GM18873 (cell line): ENCODE measurements at regions not wholly inside any gene's neighbourhood (a gene's known extent, or its start where the extent isn't known, plus 50 kb on each side); places are given as distances from the start of the nearest gene placed in this dataset.
"Not testable (repeated sequence)": the region's sequence is repeated elsewhere in the genome, so short reads cannot be mapped to it uniquely, and the experiment has no call there.

ENCODE experiments used
- ATAC-seq: cut with Tn5 transposase; IDR thresholded peaks from one replicate; pipeline ENCODE4 v1.9.1; 2021; ENCODE audit warnings: mild to moderate bottlenecking, moderate library complexity, moderate number of reproducible peaks; ENCODE audit not compliant: unreplicated experiment, low FRiP score

DNA sequence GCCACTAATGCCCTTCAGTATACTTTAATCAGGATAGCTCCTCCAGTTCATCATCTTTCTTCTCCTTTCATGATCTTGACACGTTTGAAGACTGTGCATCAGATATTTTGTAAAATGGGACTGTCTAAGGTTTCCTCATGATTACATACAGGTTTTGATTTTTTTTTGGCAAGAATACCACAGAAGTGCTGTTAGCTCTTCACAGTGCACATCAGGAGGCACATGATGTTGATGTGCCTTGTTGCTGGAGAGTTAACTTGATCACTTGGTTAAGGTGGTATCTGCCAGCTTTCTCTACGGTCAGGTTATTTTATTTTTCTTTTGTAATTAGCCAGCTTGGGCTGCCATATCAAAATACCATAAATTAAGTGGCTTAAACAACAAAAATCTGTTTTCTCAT, 128.6 kb upstream of the IVNS1ABP start:
- no peak for ATAC-seq

DNA sequence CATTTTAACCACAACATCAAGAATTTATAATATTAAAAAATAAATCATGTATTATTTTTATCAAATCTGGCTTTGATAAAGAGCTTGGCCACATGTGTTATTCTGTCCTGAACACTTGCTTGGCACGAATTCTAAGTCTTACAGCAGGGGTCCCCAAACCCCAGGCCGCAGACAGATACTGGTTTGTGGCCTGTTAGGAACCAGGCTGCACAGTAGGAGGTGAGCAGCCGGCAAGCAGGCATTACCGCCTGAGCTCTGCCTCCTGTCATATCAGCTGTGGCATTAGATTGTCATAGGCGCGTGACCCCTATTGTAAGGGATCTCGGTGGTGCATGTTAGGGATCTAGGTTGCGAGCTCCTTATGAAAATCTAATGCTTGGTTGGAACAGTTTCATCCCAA, 127.6 kb upstream of the IVNS1ABP start:
- no peak for ATAC-seq

DNA sequence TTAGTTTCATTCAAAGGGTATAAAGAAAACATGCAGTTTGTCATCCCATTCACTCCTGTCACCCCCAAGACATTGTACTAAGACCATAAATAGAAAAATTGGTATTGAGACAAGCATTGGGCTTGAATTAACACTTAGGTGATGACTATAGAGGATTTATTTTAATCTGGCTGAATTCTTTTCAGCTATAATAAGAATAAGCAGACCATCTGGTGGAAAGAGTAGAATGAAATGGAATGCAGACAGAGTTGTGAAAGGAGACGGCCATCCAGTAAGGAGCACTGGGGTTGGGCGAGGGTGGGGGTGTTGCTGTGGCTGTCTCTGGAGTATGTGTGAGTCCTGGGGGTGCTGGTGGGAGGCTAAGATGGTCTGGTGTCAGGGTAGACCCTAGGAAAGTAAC, 125.0 kb upstream of the IVNS1ABP start:
- ATAC-seq, result no peak

DNA sequence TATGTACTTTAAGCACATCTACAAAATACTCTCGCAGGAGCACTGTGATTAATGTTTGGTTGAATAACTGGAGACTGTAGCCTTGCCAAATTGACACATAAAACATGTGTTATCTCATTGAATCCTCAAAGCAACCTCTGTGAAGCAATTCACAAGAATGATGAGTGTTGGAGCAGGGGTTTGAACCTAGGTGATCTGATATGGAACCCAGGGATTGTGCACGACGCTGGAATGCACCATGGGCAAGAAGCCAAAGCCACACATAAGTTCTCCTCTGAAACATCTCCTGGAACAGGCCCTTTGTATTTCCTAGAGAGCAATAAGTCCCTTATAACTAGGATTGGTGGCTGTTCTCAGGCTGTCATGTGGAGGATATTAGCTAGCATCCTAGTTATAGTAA, 124.6 kb upstream of the IVNS1ABP start:
- ATAC-seq, result no peak

DNA sequence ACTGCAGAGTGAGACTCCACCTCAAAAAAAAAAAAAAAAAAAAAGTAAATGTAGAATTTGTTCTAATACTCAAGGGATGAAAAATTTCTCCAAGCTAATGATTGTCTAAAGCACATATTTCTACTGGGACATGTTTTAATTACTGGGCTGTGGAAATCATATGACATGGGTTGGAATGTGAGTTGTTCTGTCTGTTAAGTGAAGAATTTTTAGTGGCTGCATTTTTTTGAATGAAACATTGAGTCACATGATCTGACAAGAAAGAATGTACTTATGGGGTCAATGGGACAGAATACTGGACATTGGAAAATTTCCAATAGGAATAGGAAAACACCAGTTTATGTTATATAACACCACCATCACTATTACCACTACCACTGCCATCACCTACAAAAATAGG, 123.8 kb upstream of the IVNS1ABP start:
- ATAC-seq, result no peak

DNA sequence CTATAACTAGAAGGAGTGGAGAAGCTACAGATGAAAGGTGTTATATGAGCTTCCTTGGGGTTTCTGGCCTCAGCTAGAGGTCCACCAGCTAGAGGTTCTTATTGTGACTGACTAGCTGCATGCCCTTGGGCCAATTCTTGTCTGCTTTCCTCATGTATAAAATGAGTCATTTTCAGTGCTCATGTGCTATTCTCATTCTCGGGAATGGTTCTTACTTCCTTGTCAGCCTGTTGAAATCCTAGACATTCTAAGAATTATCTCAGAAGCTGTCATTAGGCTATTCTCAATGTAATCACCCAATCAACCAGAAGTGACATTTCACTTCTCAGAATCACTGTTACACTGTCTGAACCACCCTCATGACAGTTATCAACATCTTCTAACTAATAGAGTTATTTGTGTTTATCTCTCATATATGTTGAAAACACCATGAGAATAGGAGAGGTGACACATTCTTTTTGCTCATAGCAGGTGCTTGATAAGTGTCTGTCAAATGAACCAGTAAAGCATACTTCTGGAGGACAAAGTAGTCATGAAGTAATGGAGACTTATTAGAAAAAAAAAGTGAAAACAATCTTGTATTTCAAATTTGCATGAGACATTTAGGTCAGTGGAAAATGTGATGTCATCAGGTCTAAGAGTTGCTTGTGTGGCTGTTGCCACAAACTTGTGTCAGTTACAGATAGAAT, 122.8 kb upstream of the IVNS1ABP start:
- peak; percentile 57 for ATAC-seq

DNA sequence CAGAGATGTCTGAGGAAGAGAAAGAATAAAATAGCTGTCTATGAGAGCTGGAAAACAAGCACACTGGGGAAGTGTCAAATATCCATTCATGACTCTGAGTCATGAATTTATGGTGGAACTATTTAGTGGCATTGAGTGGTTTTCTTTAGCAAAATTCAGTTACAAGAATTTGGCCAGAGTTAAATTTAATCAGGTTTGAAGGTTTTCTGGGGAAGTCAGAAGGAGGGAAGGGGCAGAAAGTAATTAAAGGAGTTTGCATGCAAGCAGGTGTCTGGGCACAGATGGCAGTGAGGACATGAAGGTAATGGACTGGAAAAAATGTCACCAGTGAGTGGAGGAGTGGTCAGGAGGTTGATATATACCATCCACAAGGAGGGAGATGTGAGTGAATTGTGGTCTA, 121.9 kb upstream of the IVNS1ABP start:
- ATAC-seq, result no peak

DNA sequence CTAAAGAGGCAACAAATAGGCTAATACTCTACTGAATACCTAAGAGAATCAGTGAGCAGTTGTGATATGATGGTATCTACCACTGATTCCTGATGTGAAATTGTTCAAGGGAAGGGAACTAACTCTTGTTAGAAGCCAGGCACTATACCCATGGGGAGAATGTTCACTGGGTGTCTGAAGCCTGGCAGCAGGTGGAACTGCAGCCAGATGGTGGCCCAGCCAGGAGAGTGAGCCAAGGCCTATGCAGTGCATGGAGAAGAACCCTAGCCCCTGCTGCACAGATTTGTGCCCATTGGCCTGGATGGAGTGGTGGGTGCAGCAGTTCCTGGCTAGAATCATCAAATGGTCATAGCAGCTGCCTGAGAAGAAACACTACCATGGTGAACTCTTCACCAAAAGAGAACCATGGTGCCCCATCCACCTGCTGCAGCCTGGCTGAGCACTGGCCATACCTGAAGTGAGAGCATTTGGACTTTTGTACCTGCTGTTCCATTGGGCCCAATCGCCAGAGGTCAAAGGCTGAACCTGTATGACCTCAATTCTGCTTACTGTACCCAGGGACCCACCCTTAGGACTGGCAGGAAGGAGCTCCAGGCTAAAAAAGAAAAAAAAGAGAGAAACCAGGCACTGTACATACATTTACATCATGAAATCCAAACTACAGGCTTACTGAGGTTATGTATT, 118.8 kb upstream of the IVNS1ABP start:
- no peak for ATAC-seq

DNA sequence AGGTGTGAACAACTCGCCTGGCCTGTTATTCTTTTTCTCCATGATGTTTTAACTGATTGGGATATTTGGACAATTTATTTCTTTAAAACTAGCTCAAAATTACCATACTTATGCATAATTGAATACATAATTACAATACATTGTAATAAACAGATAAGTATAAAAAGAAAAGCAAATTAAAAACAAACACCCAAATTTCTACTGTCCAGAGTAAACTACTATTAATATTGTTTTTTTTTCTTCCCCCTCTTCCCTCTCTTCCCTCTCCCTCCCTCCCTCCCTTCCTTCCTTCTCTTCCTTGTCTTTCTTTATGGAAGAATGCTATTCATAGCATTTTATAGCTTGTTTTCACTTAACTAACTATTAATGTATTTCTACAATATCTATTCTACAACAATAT, 117.7 kb upstream of the IVNS1ABP start:
- ATAC-seq, result no peak

DNA sequence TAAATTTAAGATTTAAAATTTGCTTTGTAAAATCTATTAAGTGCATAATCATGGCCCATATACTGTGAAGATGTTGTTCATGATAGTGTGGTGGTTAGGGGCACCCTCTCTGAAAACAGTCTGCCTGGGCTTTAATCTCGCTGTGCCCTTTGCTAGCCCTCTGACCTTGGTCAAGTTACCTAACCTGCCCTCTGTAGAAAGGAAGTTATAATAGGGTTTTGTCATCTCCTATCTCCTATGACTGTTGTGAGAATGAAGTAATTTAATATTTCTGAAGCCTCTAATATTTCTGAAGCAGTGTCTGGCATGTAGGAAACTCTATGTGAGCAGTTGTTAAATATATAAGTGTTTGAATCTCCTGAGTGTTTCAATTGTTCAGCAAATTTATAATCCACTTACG, 116.6 kb upstream of the IVNS1ABP start:
- no peak for ATAC-seq

DNA sequence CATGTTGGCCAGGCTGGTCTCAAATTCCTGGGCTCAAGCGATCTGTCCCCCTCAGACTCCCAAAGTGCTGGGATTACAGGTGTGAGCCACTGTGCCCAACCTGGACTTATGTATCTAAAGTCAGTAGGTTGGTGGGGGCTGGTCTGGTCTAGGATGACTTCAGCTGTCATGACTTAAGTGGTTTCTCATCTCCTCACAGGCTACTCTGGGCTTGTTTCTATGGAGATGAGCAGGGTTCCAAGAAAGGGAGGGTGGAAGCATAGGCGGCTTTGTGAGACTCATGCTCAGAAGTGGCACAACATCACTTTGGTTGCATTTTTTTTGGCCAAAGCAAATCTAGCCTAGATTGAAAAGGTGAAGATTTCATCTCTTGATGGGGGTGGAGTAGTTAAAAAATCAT, 115.9 kb upstream of the IVNS1ABP start:
- ATAC-seq, result no peak

DNA sequence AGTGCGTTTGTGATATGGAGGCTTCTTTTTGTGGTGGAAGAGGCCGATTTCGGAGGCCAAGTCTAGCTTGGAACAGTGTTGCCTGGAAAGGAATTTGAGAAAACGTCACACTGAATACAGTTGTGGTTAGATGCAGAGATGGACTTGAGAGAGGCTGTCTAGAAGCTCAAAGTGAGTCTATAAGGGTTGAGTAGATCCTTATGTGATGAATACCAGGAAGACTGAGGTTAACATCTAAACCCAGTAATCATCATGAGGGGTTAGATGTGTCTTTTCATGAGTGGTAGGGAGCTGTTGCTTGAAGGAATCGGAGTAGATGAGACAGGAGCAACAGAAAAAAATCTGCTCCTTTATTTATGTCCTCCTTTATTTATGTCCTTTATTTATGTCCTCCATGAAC, 114.6 kb upstream of the IVNS1ABP start:
- no peak for ATAC-seq

DNA sequence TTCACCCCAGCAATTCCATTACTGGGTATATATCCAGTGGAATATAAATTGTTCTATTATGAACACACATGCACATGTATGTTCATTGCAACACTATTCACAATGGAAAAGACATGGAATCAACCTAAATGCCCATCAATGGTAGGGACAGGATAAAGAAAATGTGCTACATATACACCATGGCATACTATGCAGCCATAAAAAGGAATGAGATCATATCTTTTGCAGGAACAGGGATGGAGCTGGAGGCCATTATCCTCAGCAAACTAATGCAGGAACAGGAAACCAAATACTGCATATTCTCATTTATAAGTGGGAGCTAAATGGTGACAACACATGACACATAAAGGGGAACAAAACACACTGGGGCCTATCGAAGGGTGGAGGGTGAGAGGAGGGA, 112.6 kb upstream of the IVNS1ABP start:
- ATAC-seq, result not testable (repeated sequence)

DNA sequence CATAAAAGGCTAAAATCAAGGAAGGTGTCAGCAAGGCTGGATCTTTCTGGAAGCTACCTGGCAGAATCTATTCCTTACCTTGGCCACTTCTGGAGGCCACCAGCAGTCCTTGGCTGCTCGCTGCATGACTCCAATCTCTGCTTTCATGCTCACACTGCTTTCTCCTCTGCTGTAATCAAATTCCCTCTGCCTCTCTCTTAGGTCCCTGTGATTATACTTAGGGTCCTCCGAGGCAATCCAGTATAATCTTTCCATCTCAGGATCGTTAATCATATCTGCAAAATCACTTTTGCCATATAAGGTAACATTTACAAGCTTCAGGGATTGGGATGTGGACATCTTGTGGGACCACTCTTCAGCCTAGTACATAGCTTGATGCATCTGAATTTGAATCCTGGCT, 110.7 kb upstream of the IVNS1ABP start:
- ATAC-seq, result no peak

DNA sequence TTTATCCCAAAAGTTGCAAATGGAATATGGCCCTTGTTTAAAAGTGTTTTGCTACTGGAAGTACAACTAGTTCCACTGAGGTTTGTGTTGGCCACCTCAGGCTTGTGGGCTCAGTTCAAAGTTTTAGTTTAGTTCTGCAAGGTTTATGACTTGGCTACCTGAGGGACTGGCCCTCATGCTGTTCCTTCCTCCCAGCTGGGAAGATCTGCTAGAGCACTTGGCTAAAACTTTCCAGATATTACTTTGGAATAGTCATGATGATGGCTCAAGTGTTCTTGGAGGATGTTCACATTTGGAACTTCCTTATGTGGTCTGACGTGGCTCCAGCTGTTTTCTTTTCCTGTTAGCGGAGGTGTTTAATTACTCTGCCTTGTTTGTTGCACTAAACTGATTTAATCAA, 110.2 kb upstream of the IVNS1ABP start:
- ATAC-seq, result no peak

DNA sequence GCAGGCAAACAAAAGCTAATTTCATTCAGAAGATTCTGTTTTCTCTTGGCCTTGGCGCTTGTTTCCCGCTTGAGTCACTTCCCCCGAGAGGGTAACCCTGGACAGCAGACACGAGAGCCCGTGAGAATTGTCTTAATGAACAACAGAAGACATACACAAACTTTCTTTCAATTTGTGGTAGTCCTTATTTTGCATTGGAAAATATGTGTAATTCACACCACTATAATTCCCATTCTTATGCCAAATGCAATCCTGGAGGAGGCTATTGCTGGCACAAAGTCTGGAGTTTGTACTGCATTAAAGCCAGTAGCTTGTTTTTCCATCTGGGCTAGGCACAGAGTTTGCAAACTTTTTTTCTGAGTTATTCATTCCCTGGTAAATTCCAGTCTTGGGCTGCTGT, 109.8 kb upstream of the IVNS1ABP start:
- no peak for ATAC-seq

DNA sequence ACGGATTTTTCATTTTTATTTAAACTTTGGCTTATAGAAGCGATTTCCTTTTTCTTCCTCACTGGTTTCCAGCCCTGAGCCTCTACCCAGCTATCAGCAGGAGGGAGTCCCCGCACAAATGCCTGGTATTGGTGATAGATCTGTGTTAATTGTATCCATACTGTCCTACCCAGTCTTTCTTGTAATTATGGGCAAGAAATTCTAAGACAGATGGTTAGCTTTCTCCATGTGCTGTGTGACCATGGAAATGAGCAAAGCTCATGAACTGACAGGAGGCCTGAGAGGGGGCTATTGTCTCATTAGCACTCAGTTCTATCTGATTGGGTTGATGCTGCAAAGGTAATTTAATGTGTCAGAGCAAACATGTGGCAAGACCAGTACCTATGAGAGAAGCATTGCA, 108.1 kb upstream of the IVNS1ABP start:
- ATAC-seq, result no peak

DNA sequence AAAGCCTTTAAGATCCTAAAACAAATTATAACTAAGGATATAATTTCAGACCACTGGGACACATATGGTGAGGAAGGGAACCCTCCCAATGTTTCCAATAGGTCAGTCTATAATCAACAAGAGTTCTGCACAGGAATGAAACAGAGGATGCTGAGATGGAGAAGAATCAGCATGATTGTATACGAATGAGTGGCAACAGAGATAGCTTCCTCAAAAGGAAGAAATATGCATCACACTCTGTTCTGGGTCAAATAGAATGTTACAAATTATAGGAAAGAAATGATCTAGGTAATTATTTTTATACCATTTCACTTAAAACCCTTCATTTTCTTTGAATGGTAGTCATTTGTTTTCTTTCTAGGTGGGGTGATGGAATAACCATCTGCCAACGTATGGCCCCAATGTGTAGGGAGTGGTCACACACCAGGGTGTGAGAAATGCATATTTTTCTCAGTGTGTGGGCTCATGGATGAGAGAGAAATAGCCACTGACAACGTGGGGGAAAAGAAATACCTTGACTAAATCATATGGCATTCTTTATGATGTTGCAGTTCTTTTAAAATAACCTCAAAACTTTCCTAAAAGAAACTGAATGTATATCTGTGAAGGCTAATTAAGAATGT, 104.6 kb upstream of the IVNS1ABP start:
- ATAC-seq, result no peak

DNA sequence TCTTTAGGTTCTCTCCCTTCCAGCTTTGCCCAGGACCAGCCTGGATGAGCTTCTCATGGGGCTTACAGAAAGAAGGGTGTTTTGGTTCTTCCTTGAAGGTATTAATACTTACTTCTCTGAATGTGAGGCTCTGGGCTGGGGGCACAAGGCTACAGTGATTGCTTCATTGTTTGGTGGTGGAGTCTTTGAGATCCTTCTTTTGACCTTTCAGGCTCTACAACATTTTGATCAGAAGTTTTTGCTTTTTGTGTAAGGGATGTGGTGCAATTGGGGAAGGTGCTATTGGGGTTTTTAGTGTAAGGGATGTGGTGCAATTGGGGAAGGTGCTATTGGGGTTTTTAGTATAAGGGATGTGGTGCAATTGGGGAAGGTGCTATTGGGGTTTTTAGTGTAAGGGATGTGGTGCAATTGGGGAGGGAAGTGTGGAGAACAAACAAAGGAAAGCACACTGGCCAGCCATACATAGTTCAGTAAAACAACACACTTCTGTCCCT, 103.6 kb upstream of the IVNS1ABP start:
- no peak for ATAC-seq

DNA sequence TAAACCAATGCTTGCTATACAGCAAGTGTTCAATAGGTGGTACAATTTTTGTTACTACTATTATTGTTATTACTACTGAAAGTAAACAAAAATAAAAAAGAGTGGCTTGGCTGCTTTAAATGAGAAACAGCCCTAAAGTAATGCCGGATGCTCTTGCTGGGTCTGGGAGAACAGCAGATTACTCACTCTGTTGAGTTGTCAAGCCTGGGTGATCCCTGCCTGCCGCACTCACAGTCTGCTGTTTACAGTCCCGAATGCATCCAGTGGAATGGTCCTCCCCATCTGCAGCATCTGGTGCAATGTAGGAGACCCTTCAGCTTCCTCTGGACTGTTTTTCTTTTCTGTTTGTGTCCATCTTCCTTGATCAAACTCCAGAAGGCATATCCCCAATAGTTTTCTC, 102.7 kb upstream of the IVNS1ABP start:
- ATAC-seq, result no peak

DNA sequence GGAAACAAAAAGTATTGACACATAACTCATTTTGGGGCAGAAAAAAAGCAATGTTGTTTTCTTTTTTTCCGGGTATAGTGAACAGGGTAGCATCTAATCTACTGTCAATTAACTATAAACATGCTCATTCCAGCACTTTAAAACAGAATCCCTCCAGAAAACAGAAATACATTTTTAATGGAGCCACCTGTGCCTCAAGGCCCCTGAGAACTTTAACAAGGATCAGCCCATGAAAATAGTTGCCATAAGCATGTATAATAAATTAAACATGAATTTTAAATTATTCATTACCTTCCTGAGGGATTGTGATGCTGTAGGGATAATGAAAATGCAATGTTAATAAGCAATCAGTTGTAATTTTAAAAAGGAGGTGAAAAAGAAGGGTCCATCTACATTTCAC, 101.4 kb upstream of the IVNS1ABP start:
- ATAC-seq, result no peak
